ENCODE measurements at regions not wholly inside any gene's neighbourhood (a gene's known extent, or its start where the extent isn't known, plus 50 kb on each side); places are given as distances from the start of the nearest gene placed in this dataset.

DNA sequence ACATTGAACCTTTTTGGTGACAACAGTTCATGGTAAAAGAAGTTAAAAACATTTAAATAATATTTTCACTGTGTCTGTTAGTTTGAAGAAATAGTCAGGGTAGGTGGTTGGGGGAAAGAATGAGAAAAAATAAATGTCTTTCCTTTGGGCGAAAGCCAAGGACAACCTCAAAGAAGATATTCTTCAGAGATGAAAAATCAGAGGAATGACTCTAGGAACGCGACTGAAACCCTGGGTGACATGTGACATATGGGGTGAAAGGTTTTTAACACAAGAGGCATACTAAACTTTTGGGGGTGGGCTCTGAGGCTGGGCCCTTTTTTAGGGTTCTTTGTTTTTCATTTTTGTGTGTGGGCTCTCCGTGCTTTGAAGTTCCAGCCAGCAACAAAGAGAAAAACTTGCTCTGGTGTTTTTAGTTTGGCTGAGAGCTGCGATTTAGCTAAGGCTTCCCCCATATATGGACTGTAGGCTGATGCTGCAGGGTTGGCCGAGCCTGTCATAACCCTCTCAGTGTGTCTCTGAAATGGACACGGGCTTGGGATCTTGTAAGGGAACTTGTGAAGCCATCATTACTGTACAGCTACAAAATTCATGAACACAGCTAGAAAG, 610.1 kb upstream of the ARID1B start:
- Histone ChIP-seq H3K9me3 (ENCODE audit: low read length) (no peaks in the 10 kb centered on the region), H2AFZ (ENCODE audit: low read length) (no peak overlapping the region), H3K9me2 (ENCODE audit: insufficient read depth, low read length) (no peaks in the 10 kb centered on the region), H3K36me3 (ENCODE audit: insufficient read depth, low read length) (no peaks in the 10 kb centered on the region; the same call in 1 of the 2 replicates), H3K27ac (ENCODE audit: low read depth, low read length, poor library complexity, severe bottlenecking) (no peak overlapping the region), H3K4me2 (ENCODE audit: low read length) (no peak overlapping the region), H3K4me1 (ENCODE audit: insufficient read depth, low read length, poor library complexity, severe bottlenecking) (peaks cover 13% of the 10 kb centered on the region), H3K4me3 (ENCODE audit: low read depth, low read length, poor library complexity, severe bottlenecking) (no peak overlapping the region), H4K20me1 (ENCODE audit: insufficient read depth, low read length) (no peaks in the 10 kb centered on the region), H3K79me2 (ENCODE audit: insufficient read depth, low read depth, low read length) (no peaks in the 10 kb centered on the region)
- CTCF ChIA-PET (ENCODE audit: unreplicated experiment) = no interaction called here
- TF ChIP-seq, protein P1, sequence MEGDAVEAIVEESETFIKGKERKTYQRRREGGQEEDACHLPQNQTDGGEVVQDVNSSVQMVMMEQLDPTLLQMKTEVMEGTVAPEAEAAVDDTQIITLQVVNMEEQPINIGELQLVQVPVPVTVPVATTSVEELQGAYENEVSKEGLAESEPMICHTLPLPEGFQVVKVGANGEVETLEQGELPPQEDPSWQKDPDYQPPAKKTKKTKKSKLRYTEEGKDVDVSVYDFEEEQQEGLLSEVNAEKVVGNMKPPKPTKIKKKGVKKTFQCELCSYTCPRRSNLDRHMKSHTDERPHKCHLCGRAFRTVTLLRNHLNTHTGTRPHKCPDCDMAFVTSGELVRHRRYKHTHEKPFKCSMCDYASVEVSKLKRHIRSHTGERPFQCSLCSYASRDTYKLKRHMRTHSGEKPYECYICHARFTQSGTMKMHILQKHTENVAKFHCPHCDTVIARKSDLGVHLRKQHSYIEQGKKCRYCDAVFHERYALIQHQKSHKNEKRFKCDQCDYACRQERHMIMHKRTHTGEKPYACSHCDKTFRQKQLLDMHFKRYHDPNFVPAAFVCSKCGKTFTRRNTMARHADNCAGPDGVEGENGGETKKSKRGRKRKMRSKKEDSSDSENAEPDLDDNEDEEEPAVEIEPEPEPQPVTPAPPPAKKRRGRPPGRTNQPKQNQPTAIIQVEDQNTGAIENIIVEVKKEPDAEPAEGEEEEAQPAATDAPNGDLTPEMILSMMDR (conservative IDR thresholded peaks at IDR 0.05; ENCODE audit: low read length) = no peak
- no peak for TF ChIP-seq EZH2phosphoT487 (IDR thresholded peaks at IDR 0.05; ENCODE audit: borderline replicate concordance, low read depth, low read length)
- POLR2A ChIA-PET = no interaction called here
- BruUV-seq (replicated peaks) = no TSS peak
- no peak for DNase-seq (ENCODE audit: low spot score)
- intact Hi-C loops (cut with micrococcal nuclease; ENCODE audit: unreplicated experiment) = no loop called here

DNA sequence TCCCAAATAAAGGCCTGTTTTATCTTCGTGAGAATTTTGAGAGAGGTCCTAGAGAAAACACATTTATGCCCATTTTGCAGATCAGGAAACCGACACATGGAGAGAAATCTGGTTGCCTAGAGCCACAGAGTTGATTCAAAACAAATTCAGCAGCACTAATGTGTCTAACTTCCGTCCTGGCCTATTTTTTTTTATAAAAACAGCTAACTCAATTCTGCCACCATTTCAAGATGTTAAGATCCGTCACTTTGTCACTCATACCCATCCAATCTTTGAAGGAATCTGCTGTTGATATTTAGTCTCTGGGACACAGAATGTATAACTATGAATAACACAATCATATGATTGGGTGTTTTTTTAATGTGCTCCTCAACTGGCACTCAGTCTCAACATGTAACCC, 611.1 kb upstream of the ARID1B start:
- Histone ChIP-seq H3K4me1 (ENCODE audit: insufficient read depth, low read length, poor library complexity, severe bottlenecking) (peaks cover 13% of the 10 kb centered on the region), H4K20me1 (ENCODE audit: insufficient read depth, low read length) (no peaks in the 10 kb centered on the region), H3K79me2 (ENCODE audit: insufficient read depth, low read depth, low read length) (no peaks in the 10 kb centered on the region), H2AFZ (ENCODE audit: low read length) (no peak overlapping the region), H3K4me3 (ENCODE audit: low read depth, low read length, poor library complexity, severe bottlenecking) (no peak overlapping the region), H3K9me3 (ENCODE audit: low read length) (no peaks in the 10 kb centered on the region), H3K36me3 (ENCODE audit: insufficient read depth, low read length) (no peaks in the 10 kb centered on the region; the same call in 1 of the 2 replicates), H3K9me2 (ENCODE audit: insufficient read depth, low read length) (no peaks in the 10 kb centered on the region), H3K27ac (ENCODE audit: low read depth, low read length, poor library complexity, severe bottlenecking) (no peak overlapping the region), H3K4me2 (ENCODE audit: low read length) (no peak overlapping the region)
- intact Hi-C loops (cut with micrococcal nuclease; ENCODE audit: unreplicated experiment) = no loop called here
- BruUV-seq (replicated peaks) = no TSS peak
- DNase-seq (ENCODE audit: low spot score) = no peak
- TF ChIP-seq, protein P1 (conservative IDR thresholded peaks at IDR 0.05; ENCODE audit: low read length) = no peak
- no peak for TF ChIP-seq EZH2phosphoT487 (IDR thresholded peaks at IDR 0.05; ENCODE audit: borderline replicate concordance, low read depth, low read length)
- ChIA-PET CTCF (ENCODE audit: unreplicated experiment) (no interaction called here), POLR2A (interaction anchor here (0.7 kb wide), 1 partner anchor 338 kb away, joined by 3 read pairs; no protein-coding TSS in a partner anchor)

DNA sequence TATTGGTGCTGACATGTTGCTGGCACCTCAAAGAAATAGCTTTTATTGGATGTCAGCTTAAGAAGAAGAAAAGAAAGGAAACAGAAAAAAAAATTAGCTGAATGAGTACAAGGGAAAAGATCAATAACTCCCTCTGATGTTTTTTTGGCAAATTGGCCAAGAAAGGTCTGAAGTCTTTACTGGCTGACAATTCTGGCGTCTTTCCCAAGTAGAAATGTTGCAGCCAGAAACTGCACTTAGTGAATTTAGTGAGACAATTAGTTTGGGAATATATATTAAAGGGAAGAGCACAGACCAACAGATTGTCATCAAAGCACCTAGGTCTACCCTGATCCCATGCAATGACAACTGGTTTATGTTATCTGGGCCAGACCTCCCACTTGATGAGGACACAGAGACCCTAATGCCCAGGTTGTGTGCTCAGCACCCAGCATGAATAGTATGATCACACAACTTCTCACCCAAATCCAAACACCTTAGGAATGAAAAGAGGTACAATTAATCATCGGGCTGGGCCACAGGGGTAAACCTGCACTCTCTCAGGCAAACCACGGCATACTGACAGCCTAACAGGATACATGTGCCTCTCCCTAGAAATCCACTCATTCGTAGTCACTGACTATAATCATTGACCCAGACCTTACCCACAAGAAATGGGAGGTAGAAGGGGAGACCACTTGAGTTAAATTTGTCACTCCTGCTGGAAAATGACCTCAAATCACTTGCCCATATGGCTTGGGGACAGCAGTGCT, 612.3 kb upstream of the ARID1B start:
- no peak overlapping the region for H2AFZ ChIP-seq (ENCODE audit: low read length)
- ChIA-PET POLR2A (interaction anchor here (0.6 to 0.8 kb wide), 3 partner anchors 33 to 531 kb away, joined by 4 to 5 read pairs (median 4); no protein-coding TSS in a partner anchor), CTCF (ENCODE audit: unreplicated experiment) (no interaction called here)
- H3K4me1 ChIP-seq (ENCODE audit: insufficient read depth, low read length, poor library complexity, severe bottlenecking) = peaks cover 13% of the 10 kb centered on the region
- intact Hi-C loops (cut with micrococcal nuclease; ENCODE audit: unreplicated experiment) = no loop called here
- H3K36me3 ChIP-seq (ENCODE audit: insufficient read depth, low read length) = no peaks in the 10 kb centered on the region; the same call in 1 of the 2 replicates
- no peak overlapping the region for H3K4me2 ChIP-seq (ENCODE audit: low read length)
- H3K4me3 ChIP-seq (ENCODE audit: low read depth, low read length, poor library complexity, severe bottlenecking) = no peak overlapping the region
- no peak overlapping the region for H3K27ac ChIP-seq (ENCODE audit: low read depth, low read length, poor library complexity, severe bottlenecking)
- no peak for TF ChIP-seq EZH2phosphoT487 (IDR thresholded peaks at IDR 0.05; ENCODE audit: borderline replicate concordance, low read depth, low read length)
- TF ChIP-seq, protein P1 (conservative IDR thresholded peaks at IDR 0.05; ENCODE audit: low read length) = no peak
- DNase-seq (ENCODE audit: low spot score) = no peak
- BruUV-seq (replicated peaks) = no TSS peak
- no peaks in the 10 kb centered on the region for H3K9me2 ChIP-seq (ENCODE audit: insufficient read depth, low read length)
- no peaks in the 10 kb centered on the region for H4K20me1 ChIP-seq (ENCODE audit: insufficient read depth, low read length)
- no peaks in the 10 kb centered on the region for H3K9me3 ChIP-seq (ENCODE audit: low read length)
- H3K79me2 ChIP-seq (ENCODE audit: insufficient read depth, low read depth, low read length) = no peaks in the 10 kb centered on the region

Measured in OCI-LY7 (cell line).